GM23338 (cell line): ENCODE measurements at regions not wholly inside any gene's neighbourhood (a gene's known extent, or its start where the extent isn't known, plus 50 kb on each side); places are given as distances from the start of the nearest gene placed in this dataset.
A peak's percentile ranks its signal among the peaks of the same experiment; 100 is the strongest.

Experiments used
- ATAC-seq: fragments of 200-7000 bp; cut with Tn5 transposase; 3 replicates; pipeline ENCODE4 v1.9.1; 2020
- DNase-seq: peaks from one replicate; pipeline ENCODE4 v3.0.0-alpha.2; 2015; ENCODE audit warnings: low spot score
- H2AFZ ChIP-seq: fragments of 200-600 bp; sonication (generic); 2 replicates; pipeline ENCODE4 v1.8.0; 2016; ENCODE audit warnings: antibody characterized with exemption, mild to moderate bottlenecking, moderate library complexity
- H3F3A ChIP-seq: fragments of 200-600 bp; sonication (generic); replicated peaks from 2 replicates; pipeline ENCODE4 v1.8.0; 2017; ENCODE audit warnings: antibody characterized with exemption, mixed run types, low read depth
- H3K27ac ChIP-seq: fragments of 200-600 bp; sonication (generic); 2 replicates; pipeline ENCODE4 v1.6.1; 2016; ENCODE audit warnings: low read depth
- H3K27me3 ChIP-seq: fragments of 200-600 bp; sonication (generic); 2 replicates; pipeline ENCODE4 v1.8.0; 2016; ENCODE audit warnings: mild to moderate bottlenecking, mixed run types, moderate library complexity; ENCODE audit not compliant: insufficient read depth
- H3K36me3 ChIP-seq: fragments of 200-600 bp; sonication (generic); 2 replicates; pipeline ENCODE4 v1.8.0; 2016; ENCODE audit warnings: mild to moderate bottlenecking; ENCODE audit not compliant: insufficient read depth
- H3K4me1 ChIP-seq: fragments of 200-600 bp; sonication (generic); 2 replicates; pipeline ENCODE4 v1.8.0; 2016; ENCODE audit warnings: mild to moderate bottlenecking, moderate library complexity; ENCODE audit not compliant: insufficient read depth
- H3K4me2 ChIP-seq: fragments of 200-600 bp; sonication (generic); 2 replicates; pipeline ENCODE4 v1.7.1; 2017; ENCODE audit warnings: mixed run types
- H3K4me3 ChIP-seq: fragments of 200-600 bp; sonication (generic); 2 replicates; pipeline ENCODE4 v1.6.1; 2016; ENCODE audit warnings: mixed run types
- H3K79me2 ChIP-seq: fragments of 200-600 bp; sonication (generic); replicated peaks from 2 replicates; pipeline ENCODE4 v1.8.0; 2017; ENCODE audit warnings: mild to moderate bottlenecking; ENCODE audit not compliant: insufficient read depth
- H3K9me2 ChIP-seq: fragments of 200-600 bp; sonication (generic); 2 replicates; pipeline ENCODE4 v1.8.0; 2017; ENCODE audit not compliant: insufficient read depth
- H4K20me1 ChIP-seq: fragments of 200-600 bp; sonication (generic); replicated peaks from 2 replicates; pipeline ENCODE4 v1.8.0; 2017; ENCODE audit warnings: mild to moderate bottlenecking; ENCODE audit not compliant: insufficient read depth
- H3K27ac Mint-ChIP-seq: 2 replicates; pipeline ENCODE4 v1.8.0; 2020; ENCODE audit warnings: inconsistent platforms, mild to moderate bottlenecking, moderate library complexity, mixed read lengths
- H3K27me3 Mint-ChIP-seq: 3 replicates; pipeline ENCODE4 v1.8.0; 2022; ENCODE audit warnings: low read depth, mild to moderate bottlenecking, moderate library complexity, mixed read lengths, inconsistent platforms; ENCODE audit not compliant: insufficient read depth, poor library complexity
- H3K36me3 Mint-ChIP-seq: 3 replicates; pipeline ENCODE4 v1.8.0; 2021; ENCODE audit warnings: low read depth, mild to moderate bottlenecking, inconsistent platforms, moderate library complexity, mixed read lengths
- H3K4me1 Mint-ChIP-seq: 3 replicates; pipeline ENCODE4 v1.8.0; 2020; ENCODE audit warnings: mild to moderate bottlenecking, inconsistent platforms, mixed read lengths
- H3K4me3 Mint-ChIP-seq: 3 replicates; pipeline ENCODE4 v1.8.0; 2021; ENCODE audit warnings: moderate library complexity, mild to moderate bottlenecking, inconsistent platforms, mixed read lengths
- H3K9me3 Mint-ChIP-seq: 3 replicates; pipeline ENCODE4 v1.8.0; 2020; ENCODE audit warnings: moderate library complexity, mild to moderate bottlenecking, inconsistent platforms, mixed read lengths
- CTCF ChIP-seq, 2 experiments: fragments of 200-600 bp in 1 of 2; sonication (generic) in 1 of 2; conservative IDR thresholded peaks; 2 replicates each; pipeline versions ENCODE4 v1.5.1 to v1.6.1; 2016 to 2017; ENCODE audit warnings: antibody characterized with exemption in 2 of 2, low read depth in 2 of 2, mild to moderate bottlenecking in 2 of 2, moderate library complexity in 1 of 2
- JUNB ChIP-seq: IDR thresholded peaks from one replicate; pipeline ENCODE4 v1.6.1; 2016; ENCODE audit warnings: antibody characterized with exemption; ENCODE audit not compliant: unreplicated experiment
- ZNF462 ChIP-seq: fragments of 250-450 bp; sonication (Bioruptor Pico); IDR thresholded peaks from 2 replicates; pipeline ENCODE4 v1.5.0; 2020; ENCODE audit warnings: mild to moderate bottlenecking, moderate library complexity

GRCh38 chr2:8544786-8545694, 136.8 kb upstream of the ID2 start:
- H3K27me3 ChIP-seq: no peaks in the 10 kb centered on the region
- no peak overlapping the region for H3K27ac ChIP-seq
- TF ChIP-seq ZNF462 (CRISPR knock-in tag) (no peak), CTCF (conservative IDR thresholded peaks at IDR 0.05; ENCODE audit: low read depth in 2 of 2) (peak; percentile 39 to 67; a peak in 3 of 4 replicates), JUNB (no peak)
- no peaks in the 10 kb centered on the region for H3K4me1 Mint-ChIP-seq
- H3K27me3 Mint-ChIP-seq: peaks cover 3% of the 10 kb centered on the region
- H4K20me1 ChIP-seq: no peaks in the 10 kb centered on the region
- H3K9me3 Mint-ChIP-seq: no peaks in the 10 kb centered on the region
- H3K4me3 Mint-ChIP-seq: no peak overlapping the region
- H3K4me1 ChIP-seq: no peaks in the 10 kb centered on the region
- no peaks in the 10 kb centered on the region for H3F3A ChIP-seq
- no peaks in the 10 kb centered on the region for H3K9me2 ChIP-seq
- DNase-seq (peak; percentile 42), ATAC-seq (peak; percentile 78)
- no peak overlapping the region for H3K27ac Mint-ChIP-seq
- H2AFZ ChIP-seq: no peak overlapping the region
- H3K36me3 Mint-ChIP-seq: no peaks in the 10 kb centered on the region
- no peak overlapping the region for H3K4me2 ChIP-seq
- H3K36me3 ChIP-seq: no peaks in the 10 kb centered on the region
- H3K4me3 ChIP-seq: no peak overlapping the region
- H3K79me2 ChIP-seq: no peaks in the 10 kb centered on the region
